Effector memory CD4-positive, alpha-beta T cell (primary cell): ENCODE measurements at regions not wholly inside any gene's neighbourhood (a gene's known extent, or its start where the extent isn't known, plus 50 kb on each side); places are given as distances from the start of the nearest gene placed in this dataset.

Experiments used
- DNase-seq, 3 donors: peaks; one replicate each; pipeline ENCODE4 v3.0.0-alpha.2; 2020
- H3K27ac ChIP-seq: 2 replicates; pipeline ENCODE4 v1.7.0; 2013; ENCODE audit warnings: mild to moderate bottlenecking, low read length, moderate library complexity; ENCODE audit not compliant: insufficient read depth, poor library complexity, severe bottlenecking
- H3K27me3 ChIP-seq: replicated peaks from 2 replicates; pipeline ENCODE4 v1.7.0; 2013; ENCODE audit warnings: mild to moderate bottlenecking, low read length; ENCODE audit not compliant: insufficient read depth, control insufficient read depth, poor library complexity, severe bottlenecking
- H3K36me3 ChIP-seq: 2 replicates; pipeline ENCODE4 v1.7.0; 2013; ENCODE audit warnings: mild to moderate bottlenecking, low read length, moderate library complexity; ENCODE audit not compliant: control insufficient read depth, insufficient read depth
- H3K4me1 ChIP-seq: 2 replicates; pipeline ENCODE4 v1.7.0; 2013; ENCODE audit warnings: low read length, mild to moderate bottlenecking; ENCODE audit not compliant: control insufficient read depth, insufficient read depth, poor library complexity, severe bottlenecking
- H3K4me3 ChIP-seq: 2 replicates; pipeline ENCODE4 v1.7.0; 2013; ENCODE audit warnings: low read length, low read depth, mild to moderate bottlenecking; ENCODE audit not compliant: insufficient read depth, poor library complexity, severe bottlenecking
- H3K9me3 ChIP-seq: 2 replicates; pipeline ENCODE4 v1.7.0; 2013; ENCODE audit warnings: mild to moderate bottlenecking, low read length, moderate library complexity; ENCODE audit not compliant: control insufficient read depth

GRCh38 chr3:16801223-16801622, 83.5 kb upstream of the PLCL2 start:
- Histone ChIP-seq H3K9me3 (no peaks in the 10 kb centered on the region), H3K4me1 (peaks cover 16% of the 10 kb centered on the region), H3K4me3 (no peak overlapping the region), H3K27ac (no peak overlapping the region), H3K36me3 (no peaks in the 10 kb centered on the region), H3K27me3 (no peaks in the 10 kb centered on the region)
- DNase-seq: no peak

GRCh38 chr3:16801698-16802097, 83.1 kb upstream of the PLCL2 start:
- H3K4me3 ChIP-seq: no peak overlapping the region
- DNase-seq: no peak
- H3K9me3 ChIP-seq: no peaks in the 10 kb centered on the region
- H3K36me3 ChIP-seq: no peaks in the 10 kb centered on the region
- H3K4me1 ChIP-seq: peaks cover 16% of the 10 kb centered on the region
- no peak overlapping the region for H3K27ac ChIP-seq
- no peaks in the 10 kb centered on the region for H3K27me3 ChIP-seq

- Histone ChIP-seq H3K27ac (no peak overlapping the region), H3K9me3 (no peaks in the 10 kb centered on the region)
Measured at GRCh38 chr3:16802389-16802788, 82.4 kb upstream of the PLCL2 start.

GRCh38 chr3:16803019-16803418, 81.7 kb upstream of the PLCL2 start:
- H3K9me3 ChIP-seq: no peaks in the 10 kb centered on the region
- no peaks in the 10 kb centered on the region for H3K27me3 ChIP-seq
- no peak overlapping the region for H3K4me3 ChIP-seq
- no peaks in the 10 kb centered on the region for H3K36me3 ChIP-seq
- no peak overlapping the region for H3K27ac ChIP-seq
- H3K4me1 ChIP-seq: peaks cover 16% of the 10 kb centered on the region
- no peak for DNase-seq

More at GRCh38 chr3:16802389-16802788, 82.4 kb upstream of the PLCL2 start:
- no peaks in the 10 kb centered on the region for H3K27me3 ChIP-seq
- H3K4me3 ChIP-seq: no peak overlapping the region
- H3K4me1 ChIP-seq: peaks cover 16% of the 10 kb centered on the region
- no peak for DNase-seq
- no peaks in the 10 kb centered on the region for H3K36me3 ChIP-seq

- DNase-seq: no peak
- Histone ChIP-seq H3K4me3 (no peak overlapping the region), H3K27me3 (no peaks in the 10 kb centered on the region), H3K36me3 (no peaks in the 10 kb centered on the region), H3K27ac (no peak overlapping the region), H3K9me3 (no peaks in the 10 kb centered on the region), H3K4me1 (peaks cover 10% of the 10 kb centered on the region)
Measured at GRCh38 chr3:16807391-16807790, 77.4 kb upstream of the PLCL2 start.

- Histone ChIP-seq H3K4me1 (peaks cover 10% of the 10 kb centered on the region), H3K27ac (no peak overlapping the region), H3K27me3 (no peaks in the 10 kb centered on the region), H3K9me3 (no peaks in the 10 kb centered on the region), H3K36me3 (no peaks in the 10 kb centered on the region), H3K4me3 (no peak overlapping the region)
- no peak for DNase-seq
Measured at GRCh38 chr3:16808393-16809107, 76.2 kb upstream of the PLCL2 start.

- H3K4me3 ChIP-seq: no peak overlapping the region
- H3K27me3 ChIP-seq: no peaks in the 10 kb centered on the region
- no peak for DNase-seq
- H3K36me3 ChIP-seq: no peaks in the 10 kb centered on the region
- H3K9me3 ChIP-seq: no peaks in the 10 kb centered on the region
- no peak overlapping the region for H3K27ac ChIP-seq
- peaks cover 10% of the 10 kb centered on the region for H3K4me1 ChIP-seq
Measured at GRCh38 chr3:16809482-16809881, 75.3 kb upstream of the PLCL2 start.

- Histone ChIP-seq H3K27me3 (no peaks in the 10 kb centered on the region), H3K9me3 (no peaks in the 10 kb centered on the region), H3K4me1 (peaks cover 10% of the 10 kb centered on the region), H3K27ac (no peak overlapping the region), H3K36me3 (no peaks in the 10 kb centered on the region), H3K4me3 (no peak overlapping the region)
- DNase-seq: no peak
Measured at GRCh38 chr3:16809993-16810392, 74.8 kb upstream of the PLCL2 start.

- Histone ChIP-seq H3K9me3 (no peaks in the 10 kb centered on the region), H3K4me1 (peaks cover 10% of the 10 kb centered on the region)
- no peak for DNase-seq
Measured at GRCh38 chr3:16810593-16811367, 74.0 kb upstream of the PLCL2 start.

GRCh38 chr3:16811950-16812349, 72.8 kb upstream of the PLCL2 start:
- H3K4me3 ChIP-seq: no peak overlapping the region
- DNase-seq: no peak
- no peaks in the 10 kb centered on the region for H3K27me3 ChIP-seq
- no peaks in the 10 kb centered on the region for H3K9me3 ChIP-seq
- H3K36me3 ChIP-seq: no peaks in the 10 kb centered on the region
- H3K27ac ChIP-seq: no peak overlapping the region
- H3K4me1 ChIP-seq: peaks cover 10% of the 10 kb centered on the region

More at GRCh38 chr3:16810593-16811367, 74.0 kb upstream of the PLCL2 start:
- Histone ChIP-seq H3K27me3 (no peaks in the 10 kb centered on the region), H3K27ac (no peak overlapping the region), H3K4me3 (no peak overlapping the region), H3K36me3 (no peaks in the 10 kb centered on the region)
